Liver (tissue), 8 donors: ENCODE measurements at regions not wholly inside any gene's neighbourhood (a gene's known extent, or its start where the extent isn't known, plus 50 kb on each side); places are given as distances from the start of the nearest gene placed in this dataset.

ENCODE experiments used
- DNase-seq: peaks from one replicate; pipeline ENCODE4 v3.0.0-alpha.2; 2017; ENCODE audit warnings: low spot score
- H3K27ac ChIP-seq, 2 donors: one replicate each; pipeline ENCODE4 v1.7.0; 2013; ENCODE audit warnings: inconsistent platforms in 2 of 2, low read length in 2 of 2, control low read depth in 1 of 2, low read depth in 1 of 2, mild to moderate bottlenecking in 1 of 2
- H3K27me3 ChIP-seq, 4 donors: one replicate each; pipeline versions ENCODE4 v1.6.1 to v1.7.0; 2013; ENCODE audit warnings: low read length in 3 of 4, inconsistent platforms in 1 of 4, mild to moderate bottlenecking in 1 of 4, moderate library complexity in 1 of 4; ENCODE audit not compliant: control insufficient read depth in 4 of 4, insufficient read depth in 4 of 4
- H3K36me3 ChIP-seq, 4 donors: one replicate each; pipeline versions ENCODE4 v1.6.1 to v1.7.0; 2013; ENCODE audit warnings: low read length in 3 of 4, mild to moderate bottlenecking in 3 of 4, low read depth in 1 of 4, moderate library complexity in 1 of 4; ENCODE audit not compliant: control insufficient read depth in 4 of 4, insufficient read depth in 3 of 4
- H3K4me1 ChIP-seq, 4 donors: one replicate each; pipeline versions ENCODE4 v1.6.1 to v1.7.0; 2013; ENCODE audit warnings: low read length in 3 of 4, mild to moderate bottlenecking in 3 of 4, moderate library complexity in 1 of 4; ENCODE audit not compliant: control insufficient read depth in 4 of 4, insufficient read depth in 4 of 4
- H3K4me3 ChIP-seq, 3 donors: one replicate each; pipeline versions ENCODE4 v1.6.1 to v1.7.0; 2013; ENCODE audit warnings: low read length in 3 of 3, control low read depth in 1 of 3, low read depth in 1 of 3, mild to moderate bottlenecking in 1 of 3
- H3K9ac ChIP-seq, 2 donors: one replicate each; pipeline ENCODE4 v1.7.0; 2013; ENCODE audit warnings: low read length in 2 of 2, mild to moderate bottlenecking in 2 of 2, moderate library complexity in 2 of 2, control low read depth in 1 of 2, low read depth in 1 of 2
- H3K9me3 ChIP-seq, 4 donors: one replicate each; pipeline versions ENCODE4 v1.6.1 to v1.7.0; 2013; ENCODE audit warnings: low read length in 3 of 4; ENCODE audit not compliant: control insufficient read depth in 4 of 4
- ATF3 ChIP-seq: IDR thresholded peaks from 2 replicates; pipeline ENCODE4 v1.6.1; 2016; ENCODE audit warnings: antibody characterized with exemption
- CTCF ChIP-seq: fragments of 150-350 bp; IDR thresholded peaks from 2 replicates; pipeline ENCODE4 v1.5.1; 2017; ENCODE audit warnings: improper control_type of control experiment, low read depth, low read length; ENCODE audit not compliant: missing input control
- EGR1 ChIP-seq, 2 donors: IDR thresholded peaks; 2 replicates each; pipeline ENCODE4 v1.6.1; 2016 to 2018; ENCODE audit warnings: antibody characterized with exemption in 2 of 2, low read depth in 2 of 2
- FOXA1 ChIP-seq: IDR thresholded peaks from 2 replicates; pipeline ENCODE4 v1.6.1; 2016; ENCODE audit warnings: antibody characterized with exemption
- FOXA2 ChIP-seq: IDR thresholded peaks from 2 replicates; pipeline ENCODE4 v1.6.1; 2016; ENCODE audit warnings: antibody characterized with exemption
- GABPA ChIP-seq, 2 donors: IDR thresholded peaks in 1 of 2; conservative IDR thresholded peaks in 1 of 2; 2 replicates each; pipeline ENCODE4 v1.6.1; 2016; ENCODE audit warnings: antibody characterized with exemption in 2 of 2, mild to moderate bottlenecking in 1 of 2, moderate library complexity in 1 of 2
- HNF4G ChIP-seq: IDR thresholded peaks from 2 replicates; pipeline ENCODE4 v1.6.1; 2016; ENCODE audit warnings: antibody characterized with exemption
- JUND ChIP-seq, 2 donors: IDR thresholded peaks; 2 replicates each; pipeline ENCODE4 v1.6.1; 2016; ENCODE audit warnings: antibody characterized with exemption in 2 of 2
- NR2F2 ChIP-seq: IDR thresholded peaks from 2 replicates; pipeline ENCODE4 v1.6.1; 2016; ENCODE audit warnings: antibody characterized with exemption
- RAD21 ChIP-seq, 2 donors: IDR thresholded peaks; 2 replicates each; pipeline ENCODE4 v1.6.1; 2016; ENCODE audit warnings: antibody characterized with exemption in 2 of 2, mild to moderate bottlenecking in 2 of 2
- REST ChIP-seq: IDR thresholded peaks from 2 replicates; pipeline ENCODE4 v1.6.1; 2016; ENCODE audit warnings: antibody characterized with exemption, mild to moderate bottlenecking
- RXRA ChIP-seq, 2 donors: IDR thresholded peaks; 2 replicates each; pipeline ENCODE4 v1.6.1; 2017 to 2018; ENCODE audit warnings: antibody characterized with exemption in 2 of 2, mild to moderate bottlenecking in 1 of 2
- YY1 ChIP-seq: IDR thresholded peaks from 2 replicates; pipeline ENCODE4 v1.6.1; 2016; ENCODE audit warnings: antibody characterized with exemption, mild to moderate bottlenecking
- WGBS: extraction: QIAGEN DNeasy Blood & Tissue Kit; methylation state at CpG from one replicate; pipeline ENCODE4 v1.1.7; 2013; 5-methylcytosine and 5-hydroxymethylcytosine counted together
- TF ChIP-seq, protein P1 (sequence below): IDR thresholded peaks from 2 replicates; pipeline ENCODE4 v1.6.1; 2016; ENCODE audit warnings: antibody characterized with exemption
- donor health status: healthy.
- donor health status: healthy.
- donor health status: healthy.
- donor health status: healthy.
- donor health status: healthy.

DNA sequence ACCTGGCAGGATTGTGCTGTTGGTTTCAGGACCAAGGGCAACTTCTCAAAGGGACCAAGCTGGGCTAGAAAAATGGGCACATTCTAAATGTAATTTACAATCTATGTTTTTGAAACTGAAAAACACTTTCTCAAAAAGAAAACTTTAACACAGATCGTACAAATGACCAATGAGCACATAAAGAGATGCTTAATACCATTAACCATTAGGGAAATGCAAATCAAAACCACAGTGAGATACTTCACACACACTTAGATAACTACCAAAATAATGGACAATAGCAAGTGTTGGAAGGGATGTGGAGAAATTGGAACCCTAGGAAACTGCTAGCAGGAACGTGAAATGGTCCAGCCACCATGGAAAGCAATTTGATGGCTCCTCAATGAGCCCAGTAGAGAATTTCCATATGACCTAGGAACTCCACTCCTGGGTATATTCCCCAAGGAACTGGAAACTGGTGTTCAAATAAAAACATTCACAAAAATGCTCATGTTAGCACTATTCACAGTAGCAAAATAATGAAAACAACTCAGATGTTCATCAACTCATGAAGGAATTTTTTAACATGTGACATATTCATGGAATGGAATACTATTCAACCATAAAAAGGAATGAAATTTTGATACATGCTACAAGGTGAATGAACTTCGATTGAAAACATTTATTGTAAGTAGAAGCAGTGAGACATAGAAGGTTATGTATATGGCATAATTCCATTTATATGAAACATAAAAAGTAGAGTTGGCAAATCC lies 288.3 kb upstream of the NR2F2 start:
- TF ChIP-seq EGR1 (IDR thresholded peaks at IDR 0.05; ENCODE audit: low read depth in 2 of 2): no peak
- no peak for TF ChIP-seq YY1
- TF ChIP-seq ATF3: no peak
- TF ChIP-seq REST: no peak
- H3K27me3 ChIP-seq: no peaks in the 10 kb centered on the region
- 76% methylated on average over 3 of the region's 3 CpGs for WGBS

DNA sequence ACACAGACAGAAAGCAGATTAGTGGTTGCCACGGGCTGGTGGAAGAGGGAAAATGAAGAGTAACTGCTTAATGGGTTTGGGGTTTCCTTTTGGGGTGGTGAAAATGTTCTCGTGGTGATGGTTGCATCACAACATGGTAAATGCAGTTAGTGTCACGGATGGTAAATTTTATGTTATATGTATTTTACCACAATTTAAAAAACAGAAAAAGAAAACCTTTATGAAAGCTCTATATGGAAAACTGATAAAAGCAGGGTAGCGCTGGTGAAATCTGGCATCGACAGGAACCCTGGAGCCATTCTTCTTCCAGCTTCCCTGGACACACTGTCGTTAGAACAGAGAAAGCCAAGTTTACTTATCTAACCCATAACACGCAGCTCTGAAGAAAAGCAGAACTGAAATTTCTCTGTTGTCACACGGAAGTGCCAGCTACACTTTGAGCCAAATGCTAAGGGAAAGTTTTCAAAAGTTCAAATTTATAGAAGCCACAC lies 287.7 kb upstream of the NR2F2 start:
- DNase-seq: no peak
- H3K27ac ChIP-seq: no peak overlapping the region
- no peak overlapping the region for H3K4me3 ChIP-seq
- no peaks in the 10 kb centered on the region for H3K9me3 ChIP-seq
- TF ChIP-seq, protein P1, sequence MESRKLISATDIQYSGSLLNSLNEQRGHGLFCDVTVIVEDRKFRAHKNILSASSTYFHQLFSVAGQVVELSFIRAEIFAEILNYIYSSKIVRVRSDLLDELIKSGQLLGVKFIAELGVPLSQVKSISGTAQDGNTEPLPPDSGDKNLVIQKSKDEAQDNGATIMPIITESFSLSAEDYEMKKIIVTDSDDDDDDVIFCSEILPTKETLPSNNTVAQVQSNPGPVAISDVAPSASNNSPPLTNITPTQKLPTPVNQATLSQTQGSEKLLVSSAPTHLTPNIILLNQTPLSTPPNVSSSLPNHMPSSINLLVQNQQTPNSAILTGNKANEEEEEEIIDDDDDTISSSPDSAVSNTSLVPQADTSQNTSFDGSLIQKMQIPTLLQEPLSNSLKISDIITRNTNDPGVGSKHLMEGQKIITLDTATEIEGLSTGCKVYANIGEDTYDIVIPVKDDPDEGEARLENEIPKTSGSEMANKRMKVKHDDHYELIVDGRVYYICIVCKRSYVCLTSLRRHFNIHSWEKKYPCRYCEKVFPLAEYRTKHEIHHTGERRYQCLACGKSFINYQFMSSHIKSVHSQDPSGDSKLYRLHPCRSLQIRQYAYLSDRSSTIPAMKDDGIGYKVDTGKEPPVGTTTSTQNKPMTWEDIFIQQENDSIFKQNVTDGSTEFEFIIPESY: no peak
- TF ChIP-seq NR2F2: peak; percentile 23
- no peak overlapping the region for H3K9ac ChIP-seq
- H3K4me1 ChIP-seq: no peaks in the 10 kb centered on the region
- 68% methylated on average over 8 of the region's 8 CpGs for WGBS
- H3K27me3 ChIP-seq: no peaks in the 10 kb centered on the region
- no peaks in the 10 kb centered on the region for H3K36me3 ChIP-seq

More for the DNA sequence above, 288.3 kb upstream of the NR2F2 start:
- H3K9me3 ChIP-seq: no peaks in the 10 kb centered on the region
- H3K4me3 ChIP-seq: no peak overlapping the region
- H3K36me3 ChIP-seq: no peaks in the 10 kb centered on the region
- no peak overlapping the region for H3K27ac ChIP-seq
- no peak for DNase-seq
- no peaks in the 10 kb centered on the region for H3K4me1 ChIP-seq
- H3K9ac ChIP-seq: no peak overlapping the region

DNA sequence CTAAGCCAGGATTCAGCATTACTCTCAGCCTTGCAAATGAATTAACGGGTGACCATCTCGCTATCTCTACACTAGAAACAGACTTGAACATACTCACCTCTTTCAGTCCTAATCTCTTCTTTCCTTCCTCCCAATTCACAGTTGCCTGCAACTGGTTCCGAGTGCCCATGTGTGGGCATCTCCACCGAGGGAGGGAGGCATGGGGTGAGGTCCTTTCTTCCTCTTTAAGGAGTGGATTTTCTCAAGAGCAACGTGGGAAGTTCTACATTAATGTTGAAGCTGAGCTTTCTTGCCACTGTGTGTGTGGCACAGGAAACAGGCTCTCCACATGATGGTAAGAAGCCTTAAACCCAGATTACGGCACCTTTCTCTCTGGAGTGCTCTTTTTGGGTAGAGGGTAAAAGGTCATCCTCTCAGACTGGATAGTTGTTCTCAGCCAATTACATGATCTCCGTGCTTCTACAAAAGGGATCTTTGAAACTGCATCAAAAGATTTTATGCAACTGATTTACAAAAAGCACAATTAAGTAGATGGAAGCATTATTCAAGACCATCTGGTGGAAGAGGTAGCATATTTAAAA lies 286.8 kb upstream of the NR2F2 start:
- WGBS: 89% methylated on average over 7 of the region's 7 CpGs
- no peak overlapping the region for H3K27ac ChIP-seq
- no peaks in the 10 kb centered on the region for H3K27me3 ChIP-seq
- H3K9me3 ChIP-seq: no peaks in the 10 kb centered on the region
- H3K9ac ChIP-seq: no peak overlapping the region
- no peak for DNase-seq
- H3K4me1 ChIP-seq: no peaks in the 10 kb centered on the region
- no peaks in the 10 kb centered on the region for H3K36me3 ChIP-seq
- no peak overlapping the region for H3K4me3 ChIP-seq
- TF ChIP-seq FOXA2: no peak
- TF ChIP-seq FOXA1: no peak
- no peak for TF ChIP-seq HNF4G
- TF ChIP-seq YY1: no peak
- TF ChIP-seq JUND (IDR thresholded peaks at IDR 0.05): no peak
- TF ChIP-seq RXRA (IDR thresholded peaks at IDR 0.05): no peak
- no peak for TF ChIP-seq CTCF
- TF ChIP-seq GABPA (IDR thresholded peaks at IDR 0.05 in 1 of 2, conservative IDR thresholded peaks at IDR 0.05 in 1 of 2): no peak
- no peak for TF ChIP-seq REST
- no peak for TF ChIP-seq NR2F2
- no peak for TF ChIP-seq ATF3
- no peak for TF ChIP-seq EGR1 (IDR thresholded peaks at IDR 0.05; ENCODE audit: low read depth in 2 of 2)
- no peak for TF ChIP-seq RAD21 (IDR thresholded peaks at IDR 0.05)
